ENCODE measurements at regions not wholly inside any gene's neighbourhood (a gene's known extent, or its start where the extent isn't known, plus 50 kb on each side); places are given as distances from the start of the nearest gene placed in this dataset.
"Not testable (repeated sequence)": the region's sequence is repeated elsewhere in the genome, so short reads cannot be mapped to it uniquely, and the experiment has no call there.

- no peak for DNase-seq (ENCODE audit: low read depth)
These were observed 382.7 kb downstream of the LNPK start for GRCh38 chr2:175619179-175620045.

- no peak for DNase-seq (ENCODE audit: low read depth)
These were observed 389.8 kb downstream of the LNPK start for GRCh38 chr2:175612280-175612679.

GRCh38 chr2:175606010-175606841, 395.8 kb downstream of the LNPK start:
- DNase-seq (ENCODE audit: low read depth), result no peak

GRCh38 chr2:175605640-175606009, 396.4 kb downstream of the LNPK start:
- DNase-seq (ENCODE audit: low read depth), result no peak

- DNase-seq (ENCODE audit: low read depth), result no peak
These were observed 400.1 kb downstream of the LNPK start for GRCh38 chr2:175601969-175602368.

- DNase-seq (ENCODE audit: low read depth), result no peak
These were observed 401.9 kb downstream of the LNPK start for GRCh38 chr2:175599966-175600831.

- DNase-seq (ENCODE audit: low read depth), result no peak
These were observed 404.8 kb downstream of the LNPK start for GRCh38 chr2:175597286-175597685.

- DNase-seq (ENCODE audit: low read depth), result no peak
These were observed 406.9 kb downstream of the LNPK start for GRCh38 chr2:175595139-175595538.

- DNase-seq (ENCODE audit: low read depth), result not testable (repeated sequence)
These were observed 408.2 kb downstream of the LNPK start for GRCh38 chr2:175593686-175594525.

- DNase-seq (ENCODE audit: low read depth), result not testable (repeated sequence)
These were observed 406.7 kb upstream of the ATP5MC3 start for GRCh38 chr2:175588213-175588612.

- DNase-seq (ENCODE audit: low read depth), result no peak
These were observed 404.0 kb upstream of the ATP5MC3 start for GRCh38 chr2:175585496-175585895.

GRCh38 chr2:175580652-175581051, 399.1 kb upstream of the ATP5MC3 start:
- no peak for DNase-seq (ENCODE audit: low read depth)

GRCh38 chr2:175579646-175580045, 398.1 kb upstream of the ATP5MC3 start:
- no peak for DNase-seq (ENCODE audit: low read depth)

GRCh38 chr2:175577368-175577970, 396.0 kb upstream of the ATP5MC3 start:
- DNase-seq (ENCODE audit: low read depth), result no peak

GRCh38 chr2:175576875-175577274, 395.4 kb upstream of the ATP5MC3 start:
- no peak for DNase-seq (ENCODE audit: low read depth)

GRCh38 chr2:175576270-175576669, 394.8 kb upstream of the ATP5MC3 start:
- DNase-seq (ENCODE audit: low read depth), result no peak

- no peak for DNase-seq (ENCODE audit: low read depth)
These were observed 394.1 kb upstream of the ATP5MC3 start for GRCh38 chr2:175575346-175576258.

- no peak for DNase-seq (ENCODE audit: low read depth)
These were observed 392.6 kb upstream of the ATP5MC3 start for GRCh38 chr2:175574069-175574468.

- DNase-seq (ENCODE audit: low read depth), result no peak
These were observed 389.7 kb upstream of the ATP5MC3 start for GRCh38 chr2:175571078-175571653.

Data from forelimb muscle (tissue), 1 donor.